NCI-H446 (cell line): ENCODE measurements at regions not wholly inside any gene's neighbourhood (a gene's known extent, or its start where the extent isn't known, plus 50 kb on each side); places are given as distances from the start of the nearest gene placed in this dataset.

Source experiments
- DNase-seq, 2 experiments: peaks; one replicate each; lab custom pipeline; 2025; lab: John Stamatoyannopoulos, UW

GRCh38 chr12:24723759-24724158, 225.1 kb downstream of the BCAT1 start:
- no peak for DNase-seq

GRCh38 chr12:24721191-24721590, 227.7 kb downstream of the BCAT1 start:
- DNase-seq, result no peak

- DNase-seq, result no peak
Measured at GRCh38 chr12:24719293-24719721, 229.6 kb downstream of the BCAT1 start.

- DNase-seq, result no peak
Measured at GRCh38 chr12:24718617-24719016, 230.3 kb downstream of the BCAT1 start.

GRCh38 chr12:24714237-24714636, 234.7 kb downstream of the BCAT1 start:
- no peak for DNase-seq

GRCh38 chr12:24711056-24712008, 237.6 kb downstream of the BCAT1 start:
- DNase-seq, result no peak

- no peak for DNase-seq
Measured at GRCh38 chr12:24709216-24709615, 239.7 kb downstream of the BCAT1 start.

GRCh38 chr12:24708718-24709117, 240.2 kb downstream of the BCAT1 start:
- DNase-seq, result no peak

GRCh38 chr12:24708043-24708442, 240.9 kb downstream of the BCAT1 start:
- DNase-seq, result no peak

- DNase-seq, result no peak
Measured at GRCh38 chr12:24707334-24707733, 241.6 kb downstream of the BCAT1 start.

GRCh38 chr12:24705741-24706358, 243.1 kb downstream of the BCAT1 start:
- DNase-seq, result no peak

- no peak for DNase-seq
Measured at GRCh38 chr12:24705216-24705615, 243.7 kb downstream of the BCAT1 start.

GRCh38 chr12:24701343-24701742, 247.6 kb downstream of the BCAT1 start:
- DNase-seq, result no peak

GRCh38 chr12:24698972-24699371, 249.9 kb downstream of the BCAT1 start:
- no peak for DNase-seq

- DNase-seq, result no peak
Measured at GRCh38 chr12:24697769-24698168, 251.1 kb downstream of the BCAT1 start.

GRCh38 chr12:24697295-24697694, 251.6 kb downstream of the BCAT1 start:
- no peak for DNase-seq

GRCh38 chr12:24696800-24697199, 252.1 kb downstream of the BCAT1 start:
- DNase-seq, result no peak

GRCh38 chr12:24695657-24696329, 253.1 kb downstream of the BCAT1 start:
- no peak for DNase-seq

- no peak for DNase-seq
Measured at GRCh38 chr12:24695103-24695502, 253.8 kb downstream of the BCAT1 start.

- no peak for DNase-seq
Measured at GRCh38 chr12:24688601-24689000, 260.3 kb downstream of the BCAT1 start.

GRCh38 chr12:24681570-24681969, 267.3 kb downstream of the BCAT1 start:
- DNase-seq, result no peak

GRCh38 chr12:24679126-24679525, 269.8 kb downstream of the BCAT1 start:
- DNase-seq, result no peak

- DNase-seq, result no peak
Measured at GRCh38 chr12:24678436-24678835, 270.5 kb downstream of the BCAT1 start.
